GM12875 (cell line): ENCODE measurements at regions not wholly inside any gene's neighbourhood (a gene's known extent, or its start where the extent isn't known, plus 50 kb on each side); places are given as distances from the start of the nearest gene placed in this dataset.

Experiments used
- H3K4me3 ChIP-seq: one replicate; pipeline ENCODE4 v1.5.1; 2011; ENCODE audit warnings: low read depth, low read length, control low read depth
- CTCF ChIP-seq: IDR thresholded peaks from 2 replicates; pipeline ENCODE4 v1.5.1; 2011; ENCODE audit warnings: low read depth, mild to moderate bottlenecking, control low read depth, inconsistent platforms, low read length, moderate library complexity, borderline replicate concordance; ENCODE audit not compliant: insufficient read depth

GRCh38 chr6:74431873-74432580 lies 736.0 kb downstream of the CD109 start:
- no peak for TF ChIP-seq CTCF
- no peak overlapping the region for H3K4me3 ChIP-seq

GRCh38 chr6:74420221-74420620 lies 724.2 kb downstream of the CD109 start:
- TF ChIP-seq CTCF = no peak

GRCh38 chr6:74415056-74415455 lies 719.1 kb downstream of the CD109 start:
- no peak for TF ChIP-seq CTCF
- H3K4me3 ChIP-seq = no peak overlapping the region

More at GRCh38 chr6:74420221-74420620, 724.2 kb downstream of the CD109 start:
- H3K4me3 ChIP-seq = no peak overlapping the region

GRCh38 chr6:74410630-74411029 lies 714.6 kb downstream of the CD109 start:
- TF ChIP-seq CTCF = no peak
- no peak overlapping the region for H3K4me3 ChIP-seq

- TF ChIP-seq CTCF = no peak
- H3K4me3 ChIP-seq = no peak overlapping the region
These were observed 713.4 kb downstream of the CD109 start for GRCh38 chr6:74409447-74409846.

- TF ChIP-seq CTCF = no peak
- no peak overlapping the region for H3K4me3 ChIP-seq
These were observed 712.8 kb downstream of the CD109 start for GRCh38 chr6:74408844-74409243.

GRCh38 chr6:74404366-74404765 lies 708.4 kb downstream of the CD109 start:
- no peak for TF ChIP-seq CTCF
- no peak overlapping the region for H3K4me3 ChIP-seq
